GM12874 (cell line): ENCODE measurements at regions not wholly inside any gene's neighbourhood (a gene's known extent, or its start where the extent isn't known, plus 50 kb on each side); places are given as distances from the start of the nearest gene placed in this dataset.

Experiments
- TF ChIP-seq, protein P1 (sequence below): IDR thresholded peaks from 2 replicates; pipeline ENCODE4 v1.5.1; 2011; ENCODE audit warnings: low read depth, mild to moderate bottlenecking, control low read depth, low read length, moderate library complexity; ENCODE audit not compliant: insufficient read depth

DNA sequence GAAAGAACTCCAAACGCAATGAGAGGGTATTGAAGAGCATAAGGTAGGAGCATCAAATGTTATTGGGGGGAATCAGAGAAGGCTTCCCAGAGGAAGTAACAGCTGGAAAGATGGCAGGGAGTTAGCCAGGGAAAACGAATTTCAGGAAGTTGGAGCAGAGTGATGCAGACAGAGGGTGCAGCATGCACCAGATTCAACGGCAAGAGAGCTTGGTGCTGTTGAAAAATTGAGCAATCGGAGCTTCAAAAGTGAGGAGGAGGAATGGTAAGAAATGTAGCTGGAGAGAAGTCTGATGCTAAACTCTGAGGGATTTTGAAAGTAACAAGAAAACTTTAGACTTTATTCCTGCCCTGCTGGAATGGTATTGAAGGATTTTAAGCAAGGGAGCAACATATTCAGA, 541.0 kb upstream of the LMCD1 start:
- TF ChIP-seq, protein P1, sequence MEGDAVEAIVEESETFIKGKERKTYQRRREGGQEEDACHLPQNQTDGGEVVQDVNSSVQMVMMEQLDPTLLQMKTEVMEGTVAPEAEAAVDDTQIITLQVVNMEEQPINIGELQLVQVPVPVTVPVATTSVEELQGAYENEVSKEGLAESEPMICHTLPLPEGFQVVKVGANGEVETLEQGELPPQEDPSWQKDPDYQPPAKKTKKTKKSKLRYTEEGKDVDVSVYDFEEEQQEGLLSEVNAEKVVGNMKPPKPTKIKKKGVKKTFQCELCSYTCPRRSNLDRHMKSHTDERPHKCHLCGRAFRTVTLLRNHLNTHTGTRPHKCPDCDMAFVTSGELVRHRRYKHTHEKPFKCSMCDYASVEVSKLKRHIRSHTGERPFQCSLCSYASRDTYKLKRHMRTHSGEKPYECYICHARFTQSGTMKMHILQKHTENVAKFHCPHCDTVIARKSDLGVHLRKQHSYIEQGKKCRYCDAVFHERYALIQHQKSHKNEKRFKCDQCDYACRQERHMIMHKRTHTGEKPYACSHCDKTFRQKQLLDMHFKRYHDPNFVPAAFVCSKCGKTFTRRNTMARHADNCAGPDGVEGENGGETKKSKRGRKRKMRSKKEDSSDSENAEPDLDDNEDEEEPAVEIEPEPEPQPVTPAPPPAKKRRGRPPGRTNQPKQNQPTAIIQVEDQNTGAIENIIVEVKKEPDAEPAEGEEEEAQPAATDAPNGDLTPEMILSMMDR: no peak

- TF ChIP-seq, protein P1: no peak
Measured at GRCh38 chr3:7962301-7962700, 539.3 kb upstream of the LMCD1 start.

DNA sequence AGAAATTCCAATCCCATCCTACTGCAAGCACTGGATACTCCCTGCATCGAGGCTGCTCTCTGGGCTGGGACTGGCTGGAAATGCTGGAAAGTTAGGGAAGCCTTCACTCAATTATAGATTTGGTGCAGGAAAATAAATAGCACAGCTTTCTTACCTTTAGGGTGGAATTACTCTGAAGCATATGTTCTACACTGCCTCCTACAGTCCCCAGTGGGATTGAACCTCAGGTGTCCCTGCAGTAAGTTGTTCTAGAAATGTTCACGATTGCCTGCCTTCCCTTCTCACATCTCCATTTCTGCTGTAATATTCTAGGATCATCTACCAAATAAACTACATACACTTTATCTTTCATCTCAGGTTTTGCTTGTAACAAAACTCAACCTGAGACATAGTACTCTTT, 536.7 kb upstream of the LMCD1 start:
- TF ChIP-seq, protein P1: no peak

DNA sequence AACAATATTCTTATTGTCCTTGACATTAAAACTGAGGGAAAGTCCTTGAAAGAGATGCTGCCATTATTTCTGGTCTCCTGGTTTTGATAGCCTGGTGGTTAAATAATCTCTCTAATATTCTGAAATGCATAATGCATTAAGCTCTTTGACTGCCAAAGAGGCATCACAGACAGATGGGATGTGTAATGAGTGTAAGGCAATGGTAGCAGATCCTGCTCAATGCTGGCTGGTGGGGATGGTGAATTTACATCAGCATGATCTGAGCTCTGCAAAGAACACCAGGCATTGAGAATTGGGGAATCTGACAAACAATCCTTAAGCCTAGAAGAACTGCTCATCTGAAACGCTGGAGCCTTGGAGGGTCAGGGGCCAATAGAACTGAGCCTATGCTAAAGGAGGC, 528.6 kb upstream of the LMCD1 start:
- TF ChIP-seq, protein P1: no peak

- TF ChIP-seq, protein P1: no peak
Measured at GRCh38 chr3:7977245-7978086, 524.2 kb upstream of the LMCD1 start.

DNA sequence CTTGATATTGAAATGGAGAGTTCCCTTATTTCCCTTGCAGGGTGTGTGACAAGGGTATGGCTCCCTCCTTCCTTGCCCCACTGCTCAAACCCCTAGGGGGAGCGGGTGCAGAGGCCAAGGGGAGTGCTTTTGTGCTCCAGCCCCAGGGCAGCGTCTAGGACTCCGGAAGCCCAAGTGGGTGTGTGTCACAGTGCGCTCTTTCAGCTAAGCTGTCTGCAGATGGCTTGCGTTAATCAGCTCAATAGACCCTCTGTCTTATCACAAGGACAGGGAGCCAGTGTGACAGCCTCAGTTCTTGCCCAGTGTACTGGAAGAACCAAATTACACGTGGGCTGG, 523.6 kb upstream of the LMCD1 start:
- TF ChIP-seq, protein P1: no peak

GRCh38 chr3:7982126-7982525, 519.5 kb upstream of the LMCD1 start:
- TF ChIP-seq, protein P1: no peak
